T-cell (primary cell): ENCODE measurements at regions not wholly inside any gene's neighbourhood (a gene's known extent, or its start where the extent isn't known, plus 50 kb on each side); places are given as distances from the start of the nearest gene placed in this dataset.
"Not testable (repeated sequence)": the region's sequence is repeated elsewhere in the genome, so short reads cannot be mapped to it uniquely, and the experiment has no call there.

Source experiments
- ATAC-seq, 4 experiments: fragments of 200-7000 bp in 3 of 4; fragments of 150-1000 bp in 1 of 4; cut with Tn5 transposase; replicated peaks in 1 of 4; 1 replicate in 3 of 4; 2 replicates in 1 of 4; pipeline ENCODE4 v1.10.0; 2021; ENCODE audit warnings: moderate library complexity in 3 of 4, mild to moderate bottlenecking in 2 of 4, moderate number of reproducible peaks in 1 of 4
- CTCF ChIA-PET, 2 donors: fragments of 300-600 bp; sonication (Branson Sonifier 250); formaldehyde crosslinking; loops; one replicate each; lab custom pipeline; 2022; ENCODE audit warnings: antibody characterized with exemption in 2 of 2; lab: Charles Lee
- POLR2A ChIA-PET, 2 donors: fragments of 300-600 bp; sonication (Branson Sonifier 250); formaldehyde crosslinking; loops; one replicate each; lab custom pipeline; 2022; ENCODE audit warnings: antibody characterized with exemption in 2 of 2; lab: Charles Lee
- DNase-seq, 35 experiments: peaks; one replicate each; pipeline versions ENCODE4 v3.0.0 to v3.0.0-alpha.2; 2013 to 2023
- H3K27ac ChIP-seq: one replicate; pipeline ENCODE4 v1.5.1; 2013; ENCODE audit warnings: low read length
- H3K27me3 ChIP-seq, 2 experiments: replicated peaks in 1 of 2; 1 replicate in 1 of 2; 2 replicates in 1 of 2; pipeline versions ENCODE4 v1.6.1 to v1.7.0; 2013; ENCODE audit warnings: low read length in 1 of 2, mixed read lengths in 1 of 2; ENCODE audit not compliant: control insufficient read depth in 2 of 2, insufficient read depth in 2 of 2; ENCODE audit errors: extremely low read depth in 1 of 2
- H3K36me3 ChIP-seq, 2 donors: 1 replicate in 1 of 2; 2 replicates in 1 of 2; pipeline versions ENCODE4 v1.6.1 to v1.7.0; 2013; ENCODE audit warnings: low read length in 1 of 2; ENCODE audit not compliant: control insufficient read depth in 2 of 2, insufficient read depth in 1 of 2; ENCODE audit errors: extremely low read depth in 1 of 2
- H3K4me1 ChIP-seq, 2 experiments: 1 replicate in 1 of 2; 2 replicates in 1 of 2; pipeline versions ENCODE4 v1.6.1 to v1.7.0; 2013; ENCODE audit warnings: low read length in 2 of 2, mixed read lengths in 1 of 2; ENCODE audit not compliant: insufficient read depth in 2 of 2, control insufficient read depth in 1 of 2; ENCODE audit errors: extremely low read depth in 1 of 2
- H3K4me3 ChIP-seq, 2 donors: 1 replicate in 1 of 2; 2 replicates in 1 of 2; pipeline versions ENCODE4 v1.5.1 to v1.7.0; 2013; ENCODE audit warnings: mild to moderate bottlenecking in 2 of 2, low read length in 1 of 2, moderate library complexity in 1 of 2; ENCODE audit not compliant: control insufficient read depth in 1 of 2; ENCODE audit errors: extremely low read depth in 1 of 2
- H3K9me3 ChIP-seq: 2 replicates; pipeline ENCODE4 v1.7.0; 2013
- H3K27ac Mint-ChIP-seq, 2 donors: one replicate each; pipeline ENCODE4 v1.8.0; 2020 to 2021; ENCODE audit warnings: mild to moderate bottlenecking in 2 of 2, mixed read lengths in 2 of 2
- H3K27me3 Mint-ChIP-seq, 2 donors: one replicate each; pipeline ENCODE4 v1.8.0; 2021 to 2022; ENCODE audit warnings: mixed read lengths in 2 of 2
- H3K36me3 Mint-ChIP-seq: one replicate; pipeline ENCODE4 v1.8.0; 2021; ENCODE audit warnings: mixed read lengths
- H3K4me1 Mint-ChIP-seq, 3 donors: one replicate each; pipeline ENCODE4 v1.8.0; 2020 to 2022; ENCODE audit warnings: mixed read lengths in 3 of 3, mild to moderate bottlenecking in 1 of 3
- H3K4me3 Mint-ChIP-seq, 3 donors: one replicate each; pipeline ENCODE4 v1.8.0; 2020 to 2022; ENCODE audit warnings: mild to moderate bottlenecking in 3 of 3, mixed read lengths in 3 of 3, moderate library complexity in 3 of 3
- H3K9me3 Mint-ChIP-seq, 3 donors: one replicate each; pipeline ENCODE4 v1.8.0; 2020 to 2022; ENCODE audit warnings: mixed read lengths in 3 of 3
- WGBS: methylation state at CpG from one replicate; pipeline ENCODE4 v1.1.5; 2013; ENCODE audit warnings: missing lambda C conversion rate; ENCODE audit not compliant: insufficient coverage; 5-methylcytosine and 5-hydroxymethylcytosine counted together

DNA sequence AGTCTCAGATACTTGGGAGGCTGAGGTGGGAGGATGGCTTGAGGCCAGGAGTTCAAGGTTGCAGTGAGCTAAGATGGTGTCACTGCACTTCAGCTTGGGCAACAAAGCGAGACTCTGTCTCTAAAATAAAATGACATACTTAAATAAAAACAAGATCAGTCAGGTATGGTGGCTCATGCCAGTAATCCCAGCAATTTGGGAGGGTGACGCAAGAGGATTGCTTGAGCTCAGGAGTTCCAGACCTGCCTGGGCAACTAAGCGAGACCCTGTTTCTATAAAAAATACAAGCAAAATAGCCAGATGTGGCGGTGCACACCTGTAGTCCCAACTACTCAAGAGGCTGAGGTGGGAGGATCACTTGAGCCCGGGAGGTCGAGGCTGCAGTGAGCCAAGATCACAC lies 149.6 kb downstream of the ZFP64 start:
- H3K27me3 Mint-ChIP-seq: no peaks in the 10 kb centered on the region
- ChIA-PET CTCF (no interaction called here), POLR2A (no interaction called here)
- no peak overlapping the region for H3K27ac Mint-ChIP-seq
- no peak overlapping the region for H3K4me3 Mint-ChIP-seq
- Histone ChIP-seq H3K27me3 (peaks cover 0 to 3% of the 10 kb centered on the region in 2 experiments), H3K36me3 (no peaks in the 10 kb centered on the region), H3K4me1 (no peaks in the 10 kb centered on the region), H3K4me3 (no peak overlapping the region), H3K27ac (no peak overlapping the region), H3K9me3 (no peaks in the 10 kb centered on the region)
- WGBS: 100% methylated on average over 3 of the region's 6 CpGs
- no peaks in the 10 kb centered on the region for H3K4me1 Mint-ChIP-seq
- DNase-seq: no peak
- no peak for ATAC-seq
- no peaks in the 10 kb centered on the region for H3K9me3 Mint-ChIP-seq
- H3K36me3 Mint-ChIP-seq: no peaks in the 10 kb centered on the region

DNA sequence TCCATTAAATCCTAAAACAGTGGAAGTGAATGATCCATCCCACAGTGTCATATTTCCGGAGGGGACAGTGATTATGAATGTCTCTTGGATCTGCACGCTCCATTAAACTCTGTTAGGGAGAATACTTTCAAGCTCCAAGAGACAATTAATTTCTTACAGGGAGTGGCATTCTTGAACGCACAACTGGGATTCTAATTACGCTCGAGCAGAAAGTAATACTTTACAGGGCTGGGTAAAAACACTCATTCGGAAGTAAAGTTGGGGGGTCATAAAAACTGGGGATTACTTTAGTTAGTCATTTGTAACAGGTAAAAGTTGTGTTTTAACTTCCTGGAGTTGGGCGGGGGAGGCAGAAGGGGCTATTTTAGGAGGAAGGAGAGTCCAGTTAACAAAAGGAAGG lies 151.8 kb downstream of the ZFP64 start:
- WGBS: 100% methylated on average over 4 of the region's 7 CpGs
- ChIA-PET POLR2A (interaction anchor here in 1 of 2 donors (0.5 kb wide), 1 partner anchor 66 kb away, joined by 3 read pairs; no protein-coding TSS in a partner anchor), CTCF (no interaction called here)
- ATAC-seq: no peak
- H3K9me3 ChIP-seq: no peaks in the 10 kb centered on the region
- no peaks in the 10 kb centered on the region for H3K36me3 Mint-ChIP-seq
- H3K9me3 Mint-ChIP-seq: no peaks in the 10 kb centered on the region
- no peak overlapping the region for H3K27ac Mint-ChIP-seq
- no peaks in the 10 kb centered on the region for H3K4me1 ChIP-seq
- no peak overlapping the region for H3K4me3 ChIP-seq
- H3K27me3 Mint-ChIP-seq: no peaks in the 10 kb centered on the region
- H3K4me3 Mint-ChIP-seq: no peak overlapping the region
- no peaks in the 10 kb centered on the region for H3K27me3 ChIP-seq
- H3K27ac ChIP-seq: no peak overlapping the region
- no peak for DNase-seq
- no peaks in the 10 kb centered on the region for H3K4me1 Mint-ChIP-seq
- no peaks in the 10 kb centered on the region for H3K36me3 ChIP-seq

GRCh38 chr20:52038632-52039031 lies 152.9 kb downstream of the ZFP64 start:
- H3K27me3 ChIP-seq, H3K27ac ChIP-seq, H3K4me3 ChIP-seq, POLR2A ChIA-PET, H3K9me3 Mint-ChIP-seq, H3K27me3 Mint-ChIP-seq, H3K9me3 ChIP-seq, ATAC-seq, DNase-seq, H3K27ac Mint-ChIP-seq, H3K4me1 ChIP-seq, H3K4me3 Mint-ChIP-seq, H3K36me3 ChIP-seq, H3K4me1 Mint-ChIP-seq, H3K36me3 Mint-ChIP-seq: not testable (repeated sequence)
- WGBS: 100% methylated on average over 2 of the region's 9 CpGs
- CTCF ChIA-PET: interaction anchor here in 1 of 2 donors (0.6 kb wide), 1 partner anchor 996 kb away, joined by 5 read pairs; no protein-coding TSS in a partner anchor

DNA sequence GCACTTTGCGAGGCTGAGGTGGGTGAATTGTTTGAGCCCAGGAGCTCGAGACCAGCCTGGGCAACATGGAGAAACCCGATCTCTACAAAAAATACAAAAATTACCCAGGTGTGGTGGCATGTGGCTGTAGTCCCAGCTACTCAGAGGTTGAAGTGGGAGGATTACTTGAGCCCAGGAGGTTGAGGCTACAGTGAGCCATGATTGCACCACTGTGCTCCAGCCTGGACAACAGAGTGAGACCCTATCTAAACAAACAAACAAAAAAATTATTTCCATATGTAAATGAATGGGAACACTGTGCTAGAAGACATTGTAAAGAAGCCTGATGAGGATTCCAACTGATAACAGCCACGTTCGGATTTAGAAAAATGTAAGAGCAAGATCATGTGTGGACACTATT lies 154.2 kb downstream of the ZFP64 start:
- H3K4me3 ChIP-seq: no peak overlapping the region
- 100% methylated on average over 2 of the region's 5 CpGs for WGBS
- H3K9me3 ChIP-seq: no peaks in the 10 kb centered on the region
- H3K4me1 ChIP-seq: no peaks in the 10 kb centered on the region
- Mint-ChIP-seq H3K4me3 (no peak overlapping the region), H3K27me3 (no peaks in the 10 kb centered on the region), H3K36me3 (no peaks in the 10 kb centered on the region), H3K27ac (no peak overlapping the region), H3K9me3 (no peaks in the 10 kb centered on the region), H3K4me1 (peaks cover 0 to 2% (median 2%) of the 10 kb centered on the region in 3 donors)
- no peak for ATAC-seq
- ChIA-PET POLR2A (no interaction called here), CTCF (no interaction called here)
- H3K36me3 ChIP-seq: no peaks in the 10 kb centered on the region
- no peaks in the 10 kb centered on the region for H3K27me3 ChIP-seq
- no peak for DNase-seq
- no peak overlapping the region for H3K27ac ChIP-seq

- no peak for DNase-seq
- H3K4me3 ChIP-seq: no peak overlapping the region
- H3K27ac ChIP-seq: no peak overlapping the region
- H3K36me3 Mint-ChIP-seq: no peaks in the 10 kb centered on the region
- no peaks in the 10 kb centered on the region for H3K27me3 Mint-ChIP-seq
- no peak overlapping the region for H3K4me3 Mint-ChIP-seq
- H3K4me1 ChIP-seq: peaks cover 8 to 11% of the 10 kb centered on the region in 2 experiments
- ATAC-seq: no peak
- ChIA-PET POLR2A (no interaction called here), CTCF (no interaction called here)
- H3K4me1 Mint-ChIP-seq: peaks cover 11 to 15% (median 14%) of the 10 kb centered on the region in 3 donors
- H3K27me3 ChIP-seq: no peaks in the 10 kb centered on the region
- no peaks in the 10 kb centered on the region for H3K9me3 ChIP-seq
- 83% methylated on average over 1 of the region's 1 CpG for WGBS
- H3K9me3 Mint-ChIP-seq: no peaks in the 10 kb centered on the region
- H3K27ac Mint-ChIP-seq: no peak overlapping the region
- H3K36me3 ChIP-seq: no peaks in the 10 kb centered on the region
These were observed 155.6 kb downstream of the ZFP64 start for GRCh38 chr20:52035977-52036376.

DNA sequence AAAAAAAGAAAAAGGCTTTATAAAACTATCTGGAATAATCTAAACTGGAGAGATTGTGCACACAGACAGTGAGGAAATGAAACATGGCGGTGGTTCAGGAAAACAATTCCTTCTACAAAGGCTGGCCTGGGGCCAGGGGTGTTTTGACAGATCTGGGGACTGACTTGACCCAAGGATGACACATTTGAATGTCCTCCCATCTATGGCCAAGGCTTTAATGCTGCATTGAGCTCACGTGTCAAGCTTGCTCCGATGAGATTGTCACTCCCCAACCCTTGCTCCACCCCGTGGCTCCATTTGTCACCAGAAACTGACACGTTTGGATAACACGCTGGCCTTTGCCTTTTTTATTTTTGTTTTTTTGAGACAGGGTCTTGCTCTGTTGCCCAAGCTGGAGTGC lies 156.1 kb downstream of the ZFP64 start:
- H3K4me3 ChIP-seq: no peak overlapping the region
- H3K27me3 Mint-ChIP-seq: no peaks in the 10 kb centered on the region
- H3K9me3 ChIP-seq: no peaks in the 10 kb centered on the region
- ChIA-PET CTCF (no interaction called here), POLR2A (no interaction called here)
- no peaks in the 10 kb centered on the region for H3K27me3 ChIP-seq
- 96% methylated on average over 5 of the region's 6 CpGs for WGBS
- H3K4me1 ChIP-seq: peaks cover 8 to 14% of the 10 kb centered on the region in 2 experiments
- DNase-seq: no peak
- peaks cover 14 to 16% (median 15%) of the 10 kb centered on the region in 3 donors for H3K4me1 Mint-ChIP-seq
- H3K27ac Mint-ChIP-seq: no peak overlapping the region
- H3K36me3 Mint-ChIP-seq: no peaks in the 10 kb centered on the region
- H3K4me3 Mint-ChIP-seq: no peak overlapping the region
- no peaks in the 10 kb centered on the region for H3K9me3 Mint-ChIP-seq
- H3K27ac ChIP-seq: no peak overlapping the region
- no peaks in the 10 kb centered on the region for H3K36me3 ChIP-seq
- no peak for ATAC-seq

DNA sequence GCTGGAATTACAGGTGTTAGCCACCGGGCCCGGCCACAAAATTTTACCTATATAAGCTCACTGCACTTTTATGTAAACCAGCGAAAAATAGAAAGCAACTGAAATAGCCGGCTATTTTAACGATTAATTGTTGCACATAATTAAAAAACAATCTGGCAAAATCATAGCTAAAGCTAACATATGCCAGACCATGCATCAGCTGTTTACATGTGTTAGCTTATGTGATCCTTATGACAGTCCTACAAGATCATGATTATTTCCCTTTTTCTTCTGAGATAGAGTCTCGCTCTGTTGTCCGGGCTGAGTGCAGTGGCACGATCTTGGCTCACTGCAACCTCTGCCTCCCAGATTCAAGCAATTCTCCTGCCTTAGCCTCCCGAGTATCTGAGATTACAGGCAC lies 157.0 kb downstream of the ZFP64 start:
- H3K27me3 Mint-ChIP-seq: no peaks in the 10 kb centered on the region
- no peak overlapping the region for H3K27ac Mint-ChIP-seq
- ATAC-seq: no peak
- Histone ChIP-seq H3K27ac (no peak overlapping the region), H3K36me3 (no peaks in the 10 kb centered on the region), H3K27me3 (no peaks in the 10 kb centered on the region), H3K9me3 (no peaks in the 10 kb centered on the region), H3K4me3 (no peak overlapping the region), H3K4me1 (peaks cover 8 to 18% of the 10 kb centered on the region in 2 experiments)
- H3K4me3 Mint-ChIP-seq: no peak overlapping the region
- H3K4me1 Mint-ChIP-seq: peaks cover 14 to 17% (median 15%) of the 10 kb centered on the region in 3 donors
- POLR2A ChIA-PET: interaction anchor here in 1 of 2 donors (0.5 kb wide), 1 partner anchor 1154 kb away, joined by 3 read pairs; no protein-coding TSS in a partner anchor
- H3K36me3 Mint-ChIP-seq: no peaks in the 10 kb centered on the region
- no peak for DNase-seq
- CTCF ChIA-PET: no interaction called here
- no peaks in the 10 kb centered on the region for H3K9me3 Mint-ChIP-seq
- WGBS: 94% methylated on average over 3 of the region's 9 CpGs
